Fibroblast of skin of right quadriceps (primary cell): ENCODE measurements at regions not wholly inside any gene's neighbourhood (a gene's known extent, or its start where the extent isn't known, plus 50 kb on each side); places are given as distances from the start of the nearest gene placed in this dataset.
"Not testable (repeated sequence)": the region's sequence is repeated elsewhere in the genome, so short reads cannot be mapped to it uniquely, and the experiment has no call there.

Experiments used
- DNase-seq: peaks from one replicate; pipeline ENCODE4 v3.0.0-alpha.2; 2013

- DNase-seq = no peak
Measured at GRCh38 chr12:56872366-56872765, 61.8 kb downstream of the SDR9C7 start.

DNA sequence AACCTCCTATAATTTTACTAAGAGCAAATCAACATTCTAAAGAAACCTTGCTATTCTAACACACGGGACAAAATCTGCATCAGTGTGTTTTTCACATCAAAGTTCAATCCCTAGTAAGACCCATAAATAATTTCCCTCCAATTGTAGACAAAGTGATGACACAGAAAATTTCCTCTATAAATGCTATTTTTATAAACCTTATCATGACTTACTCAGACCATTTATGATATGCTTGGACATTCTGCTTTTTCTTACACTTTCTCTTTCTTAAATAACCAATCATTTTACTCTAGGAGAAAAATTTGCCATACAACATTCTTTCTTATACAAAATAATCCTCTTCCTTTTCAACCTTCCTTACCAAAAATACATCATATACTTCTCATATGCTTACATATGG, 67.0 kb downstream of the SDR9C7 start:
- DNase-seq = no peak

- DNase-seq = no peak
Measured at GRCh38 chr12:56866493-56866892, 67.7 kb downstream of the SDR9C7 start.

- no peak for DNase-seq
Measured at GRCh38 chr12:56864318-56864717, 69.9 kb downstream of the SDR9C7 start.

DNA sequence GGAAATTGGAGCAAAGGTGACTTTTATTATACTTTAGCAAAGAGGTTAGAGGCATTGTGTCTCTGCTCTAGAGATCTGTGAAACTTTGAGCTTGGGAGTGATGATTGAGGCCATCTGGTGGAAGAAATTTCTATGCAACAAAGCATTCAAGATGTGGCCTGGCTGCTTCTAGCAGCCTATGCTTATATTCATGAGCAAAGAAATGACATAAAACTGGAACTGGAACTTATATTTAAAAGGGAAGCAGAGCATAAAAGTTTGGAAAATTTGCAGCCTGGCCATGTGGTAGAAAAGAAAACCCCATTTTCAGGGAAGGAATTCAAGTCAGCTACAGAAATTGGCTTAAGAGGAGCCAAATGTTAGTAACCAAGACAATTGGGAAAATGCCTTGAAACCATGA, 70.4 kb downstream of the SDR9C7 start:
- no peak for DNase-seq

- DNase-seq = no peak
Measured at GRCh38 chr12:56862264-56862663, 71.9 kb downstream of the SDR9C7 start.

- DNase-seq = not testable (repeated sequence)
Measured at GRCh38 chr12:56853392-56853978, 80.7 kb downstream of the SDR9C7 start.

DNA sequence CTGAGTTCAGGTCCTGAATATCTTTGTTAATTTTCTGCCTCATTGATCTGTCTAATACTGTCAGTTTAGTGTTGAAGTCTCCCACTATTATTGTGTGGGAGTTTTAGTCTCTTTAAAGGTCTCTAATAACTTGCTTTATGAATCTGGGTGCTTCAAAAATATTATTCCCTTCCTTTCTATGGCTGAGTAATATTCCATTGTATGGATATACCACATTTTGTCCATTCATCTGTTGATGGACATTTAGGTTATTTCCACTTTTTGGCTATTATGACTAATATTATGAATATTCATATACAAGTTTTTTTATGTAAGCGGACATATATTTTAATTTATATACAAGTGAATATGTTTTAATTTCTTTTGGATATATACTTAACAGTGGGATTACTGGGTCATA, 82.7 kb downstream of the SDR9C7 start:
- DNase-seq = no peak

- peak; percentile 25 for DNase-seq
Measured at GRCh38 chr12:56840922-56841321, 77.8 kb downstream of the HSD17B6 start.

DNA sequence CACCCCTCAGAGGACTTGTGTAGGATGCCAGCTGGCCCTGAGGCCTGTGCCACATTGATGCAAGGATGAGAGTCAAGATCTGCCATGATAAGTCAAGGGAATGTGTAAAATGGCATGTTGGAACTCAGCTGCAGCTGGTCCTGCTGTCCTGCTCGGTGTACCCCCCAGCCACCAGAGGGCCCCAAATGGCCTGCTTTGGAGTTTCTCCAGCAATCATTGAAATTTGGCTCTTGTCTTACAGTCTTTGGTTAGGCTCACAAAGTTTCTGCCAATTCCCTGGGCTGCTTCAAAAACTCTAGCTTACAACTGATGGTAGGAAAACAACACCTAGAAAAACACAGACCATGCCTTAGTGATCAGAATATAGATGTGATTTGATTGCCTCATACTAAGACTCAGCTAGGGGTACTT, 76.8 kb downstream of the HSD17B6 start:
- peak; percentile 35 for DNase-seq

DNA sequence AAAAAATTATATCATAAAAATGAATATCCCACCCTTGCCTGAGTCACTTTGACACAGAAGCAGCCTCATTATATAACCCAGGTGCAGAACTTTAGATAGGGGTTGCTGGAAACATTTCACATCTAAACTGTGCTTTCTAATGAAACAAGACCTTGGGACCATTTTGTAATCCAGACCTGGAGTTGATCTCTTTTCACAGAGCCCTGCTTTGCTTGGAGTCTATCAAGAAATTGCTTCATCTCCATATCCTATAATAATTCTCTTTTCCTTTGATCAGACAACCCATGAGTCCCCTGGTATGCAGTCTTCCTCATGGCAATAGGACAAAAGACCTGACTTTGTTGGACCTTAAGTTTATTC, 76.3 kb downstream of the HSD17B6 start:
- no peak for DNase-seq

GRCh38 chr12:56838621-56839488, 75.7 kb downstream of the HSD17B6 start:
- DNase-seq = peak; percentile 4
